Putamen (tissue), 1 donor: ENCODE measurements at regions not wholly inside any gene's neighbourhood (a gene's known extent, or its start where the extent isn't known, plus 50 kb on each side); places are given as distances from the start of the nearest gene placed in this dataset.
"Not testable (repeated sequence)": the region's sequence is repeated elsewhere in the genome, so short reads cannot be mapped to it uniquely, and the experiment has no call there.

Experiments used
- DNase-seq: peaks from one replicate; pipeline ENCODE4 v3.0.0-alpha.2; 2016; ENCODE audit warnings: low spot score

DNA sequence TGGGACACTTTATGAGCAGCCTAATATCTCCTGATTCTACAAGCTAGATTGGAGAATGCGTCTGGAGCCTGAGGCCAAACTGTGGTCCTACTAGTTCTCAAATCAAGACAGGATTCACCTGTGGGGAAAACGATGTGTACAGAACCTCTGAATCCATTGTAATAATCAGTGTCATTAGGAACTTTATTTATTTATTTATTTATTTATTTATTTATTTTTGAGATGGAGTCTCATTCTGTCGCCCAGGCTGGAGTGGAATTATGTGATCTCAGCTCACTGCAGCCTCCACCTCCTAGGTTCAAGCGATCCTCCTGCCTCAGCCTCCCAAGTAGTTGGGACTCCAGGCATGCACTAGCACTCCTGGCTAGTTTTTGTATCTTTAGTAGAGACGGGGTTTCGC lies 52.6 kb upstream of the KIF26B start:
- not testable (repeated sequence) for DNase-seq

DNA sequence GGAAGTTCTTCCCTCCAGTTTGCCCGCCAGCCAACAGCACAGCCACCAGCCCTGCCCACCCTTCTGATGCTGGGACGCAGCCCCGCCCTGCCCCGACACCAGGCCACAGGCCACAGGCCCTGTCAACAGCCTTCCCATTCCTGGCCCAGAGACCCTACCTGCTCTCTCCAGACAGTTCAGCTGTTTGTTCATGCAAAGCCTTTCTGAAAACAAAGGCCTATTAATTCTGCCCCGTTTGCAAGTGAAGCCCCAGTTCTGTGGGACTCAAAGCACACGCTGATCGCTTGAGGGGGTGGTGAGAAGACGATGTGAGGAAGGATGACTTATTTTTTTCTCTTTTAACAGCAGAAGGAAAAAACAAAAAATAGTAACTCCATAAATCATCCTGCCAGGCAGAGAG lies 55.4 kb upstream of the KIF26B start:
- DNase-seq, result peak; percentile 19

DNA sequence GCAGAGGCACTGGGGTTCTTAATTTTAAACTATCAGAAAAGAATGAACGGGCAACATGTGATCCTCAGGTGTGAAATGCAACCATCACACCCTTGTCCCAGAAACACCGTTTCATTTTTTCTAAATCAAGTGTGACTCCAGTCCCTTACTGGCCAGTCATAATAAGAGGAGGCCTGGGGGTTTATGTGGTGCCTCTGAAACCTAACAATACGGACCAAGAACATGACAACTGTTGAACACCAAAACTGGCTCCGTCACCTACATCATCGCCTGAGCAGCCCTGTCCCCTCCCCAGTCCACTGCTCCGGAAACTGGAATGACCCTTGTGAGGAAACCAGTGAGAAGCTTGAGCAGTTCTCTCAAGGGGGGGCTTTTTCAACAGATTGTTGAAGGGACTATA lies 55.9 kb upstream of the KIF26B start:
- no peak for DNase-seq

DNA sequence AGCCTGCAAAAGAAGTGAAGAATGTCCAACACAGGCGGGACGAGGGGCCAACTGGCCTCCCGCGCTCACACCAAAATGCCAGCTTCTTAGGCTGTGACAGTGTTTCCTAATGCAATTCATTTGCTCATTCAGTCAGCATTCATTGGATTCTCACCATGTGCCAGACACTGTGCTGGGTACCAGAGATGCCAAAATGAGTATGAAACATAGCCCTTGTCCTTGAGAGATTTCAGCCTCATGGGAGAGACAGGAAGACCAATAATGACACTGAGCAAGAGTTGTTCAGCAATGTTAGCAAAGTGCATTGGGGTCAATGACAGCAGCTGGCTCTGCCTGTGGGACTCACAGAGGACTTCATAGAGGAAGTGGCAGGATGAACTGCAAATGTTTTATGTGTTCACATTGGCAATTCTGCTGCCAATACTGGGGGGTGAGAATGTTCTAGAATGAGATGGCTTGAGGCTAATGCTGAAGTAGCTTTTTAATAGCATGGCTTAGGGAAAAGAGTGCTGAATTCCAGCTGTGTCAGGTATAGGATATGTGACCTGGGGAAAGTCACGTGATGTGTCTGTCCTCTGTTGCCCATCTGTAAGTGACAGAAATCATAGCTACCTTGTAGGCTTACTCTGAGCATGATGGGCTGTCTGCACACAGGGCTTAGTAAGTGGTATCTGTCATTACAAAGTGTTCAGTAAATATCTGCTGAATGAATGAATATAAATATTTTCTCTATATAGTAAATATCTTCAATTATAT lies 58.3 kb upstream of the KIF26B start:
- peak; percentile 18 for DNase-seq

DNA sequence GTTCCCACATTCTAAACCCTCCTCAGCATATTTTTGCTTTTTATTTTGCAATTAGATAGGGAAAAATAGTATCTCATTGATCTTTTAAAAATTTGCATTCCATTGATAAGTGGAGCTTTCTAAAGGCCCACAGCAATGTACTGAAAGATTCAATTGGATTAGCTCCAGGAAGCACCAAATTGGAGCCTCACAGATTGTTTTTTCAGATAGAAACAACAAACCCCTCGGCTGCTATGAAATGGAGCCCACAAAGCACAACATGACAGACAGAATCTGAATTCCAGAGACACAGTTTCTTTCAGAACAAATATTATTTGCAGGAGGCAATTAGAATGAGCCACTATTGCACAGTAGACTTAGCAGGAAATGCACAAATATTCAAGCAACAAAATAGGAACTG lies 58.9 kb upstream of the KIF26B start:
- DNase-seq, result no peak

DNA sequence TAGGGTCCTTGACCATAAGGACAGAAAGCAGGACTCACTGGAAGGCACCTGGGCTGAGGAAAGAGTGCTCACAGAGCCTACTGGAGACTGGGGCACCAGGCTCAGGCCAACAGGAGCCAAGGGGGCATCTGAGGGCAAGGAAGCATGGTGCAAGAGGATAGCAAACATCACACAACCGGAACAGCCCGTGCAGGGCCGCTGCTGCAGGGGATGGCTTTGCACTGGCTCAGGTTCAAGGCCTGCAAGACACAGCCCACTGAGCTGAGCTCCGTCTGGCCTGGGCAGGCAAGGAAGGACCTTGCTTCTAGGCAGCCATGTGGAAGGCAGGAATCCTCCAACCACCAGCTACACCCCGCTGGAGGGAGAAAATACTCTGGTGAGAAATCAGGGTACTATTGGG lies 59.8 kb upstream of the KIF26B start:
- no peak for DNase-seq

DNA sequence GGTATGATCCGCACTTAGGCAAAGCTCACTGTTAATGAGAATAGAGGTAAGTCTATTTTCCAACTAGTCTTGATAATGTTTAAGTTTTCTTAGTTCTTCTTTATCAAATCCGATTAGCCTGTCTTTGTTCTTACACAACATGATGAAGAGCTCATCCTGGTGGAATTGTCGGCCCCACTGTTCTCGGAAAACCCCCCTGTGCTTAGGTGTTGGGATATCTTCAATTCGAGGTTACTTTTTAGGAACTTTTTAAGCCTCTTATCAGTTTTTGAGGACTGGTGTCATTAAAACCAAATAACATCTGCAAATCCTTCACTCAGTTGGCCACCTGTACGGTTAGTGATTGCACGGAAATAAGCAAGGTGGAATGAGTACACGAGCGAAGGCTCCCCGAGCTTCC lies 60.7 kb upstream of the KIF26B start:
- DNase-seq, result no peak

DNA sequence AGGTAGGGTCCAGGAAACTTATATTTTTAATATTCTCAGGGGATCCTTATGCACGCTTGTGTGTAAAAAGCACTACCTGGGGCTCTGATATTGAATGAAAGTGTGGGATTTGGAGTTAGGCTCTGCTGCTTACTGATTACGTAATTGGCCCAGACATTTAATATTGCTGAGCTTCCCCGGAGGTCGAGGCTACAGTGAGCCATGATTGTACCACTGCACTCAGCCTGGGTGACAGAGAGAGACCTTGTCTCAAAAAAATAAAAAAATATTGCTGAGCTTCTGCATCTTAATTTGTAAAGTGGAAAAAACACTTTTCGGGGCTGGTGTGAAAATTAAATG lies 62.2 kb upstream of the KIF26B start:
- DNase-seq, result no peak

DNA sequence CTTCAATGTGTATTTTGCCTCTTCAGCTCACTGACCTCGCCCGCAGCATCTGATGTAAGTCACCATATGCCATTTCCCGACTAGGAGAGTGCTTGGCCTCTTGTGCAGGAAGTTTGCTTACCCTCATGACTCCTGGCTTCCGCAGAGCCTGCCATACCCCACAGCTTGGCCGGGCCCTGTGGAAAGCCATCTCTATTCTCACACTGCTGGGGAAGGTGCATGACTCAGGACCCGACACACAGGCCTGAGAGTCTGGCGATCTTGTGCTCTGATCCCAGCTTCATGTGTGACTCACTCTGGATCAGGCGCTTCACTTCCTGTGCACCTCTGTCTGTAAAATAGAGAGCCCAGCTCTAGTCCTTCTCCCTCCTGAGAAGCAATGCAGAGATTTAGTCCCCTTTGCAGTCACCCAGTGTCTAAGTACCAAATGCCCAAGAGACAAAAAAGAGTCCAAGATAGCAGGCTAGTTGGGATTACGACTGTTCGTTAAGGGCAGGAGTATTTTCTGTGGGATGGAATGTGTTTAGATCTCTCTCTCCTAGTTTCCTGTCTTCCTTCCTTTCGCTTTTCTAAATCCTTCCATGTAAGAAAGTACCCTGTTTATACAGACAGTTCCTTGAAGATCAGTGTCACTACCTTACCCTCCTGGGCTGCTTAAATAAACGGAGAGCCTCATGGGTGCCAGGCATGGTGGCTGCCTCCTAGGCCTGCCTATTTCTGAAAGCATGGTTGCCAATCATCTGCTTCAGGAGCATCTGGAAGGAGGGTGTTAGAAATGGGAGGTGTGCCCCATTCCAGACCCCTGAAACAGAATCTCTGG lies 62.8 kb upstream of the KIF26B start:
- DNase-seq, result no peak

DNA sequence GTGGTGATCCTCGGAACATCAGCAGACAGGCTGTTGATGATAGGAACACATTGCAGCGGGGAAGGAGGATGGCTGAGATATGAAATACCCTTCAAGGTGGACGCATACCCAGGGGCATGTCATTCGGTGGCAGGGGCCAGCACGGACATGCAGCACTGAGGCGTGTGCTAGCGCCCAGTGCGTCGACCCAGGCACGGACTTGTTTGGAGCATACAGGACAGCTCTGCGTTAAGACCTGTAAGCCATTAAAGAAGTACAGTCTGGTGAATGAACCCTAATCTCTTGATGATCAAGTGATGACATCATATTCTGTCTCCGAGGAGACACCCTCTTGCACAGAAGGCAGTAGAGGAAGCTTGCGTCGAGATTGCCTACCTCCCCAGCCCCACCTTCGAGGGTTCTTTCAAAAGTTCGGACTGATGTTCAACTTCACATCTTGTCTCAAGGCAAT lies 63.6 kb upstream of the KIF26B start:
- DNase-seq, result no peak

DNA sequence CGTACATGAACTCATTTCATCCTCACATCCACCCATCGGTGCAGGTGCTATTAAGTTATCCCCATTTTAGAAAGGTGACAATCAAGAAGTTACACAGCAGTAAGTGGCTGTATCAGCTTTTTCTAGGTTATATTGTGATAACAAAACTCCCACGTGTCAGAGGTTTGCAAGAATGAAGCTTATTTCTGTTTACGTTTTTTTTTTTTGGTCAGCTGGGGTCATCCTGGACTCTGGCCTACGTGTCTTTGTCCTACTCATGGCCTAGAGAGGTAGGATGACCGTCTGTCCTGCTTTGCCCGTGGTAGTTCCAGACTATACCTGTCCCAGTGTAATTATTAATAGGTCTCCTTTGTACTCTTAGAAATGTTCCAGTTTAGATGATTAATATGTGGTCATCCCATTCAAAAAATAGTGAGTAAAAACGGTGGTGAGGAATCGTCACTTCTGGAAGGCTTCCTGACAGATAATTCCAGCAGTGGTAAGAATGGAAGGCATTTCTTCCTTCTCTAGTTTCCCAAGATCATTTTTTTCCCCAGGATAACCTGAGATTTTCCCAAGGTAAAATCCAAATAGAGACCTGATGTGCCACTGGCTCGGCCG lies 64.2 kb upstream of the KIF26B start:
- no peak for DNase-seq

DNA sequence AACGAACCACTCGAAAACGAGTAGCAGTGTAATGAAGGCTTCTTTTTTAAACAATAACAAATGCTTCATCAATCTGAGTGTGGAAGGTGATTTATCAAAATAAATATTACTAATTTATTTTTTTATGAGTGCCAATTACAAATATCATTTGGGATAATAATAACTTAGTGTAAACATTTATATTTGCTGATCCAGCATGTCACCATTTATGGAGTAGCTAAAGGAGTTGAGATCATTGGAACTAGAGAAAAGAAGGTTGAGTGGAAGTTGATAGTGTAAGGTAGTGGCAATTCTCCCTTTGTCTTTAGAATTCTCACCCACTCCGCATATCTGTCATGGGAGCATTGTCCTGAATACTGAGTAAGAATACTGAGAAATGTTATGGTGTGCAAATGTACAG lies 67.1 kb upstream of the KIF26B start:
- no peak for DNase-seq

DNA sequence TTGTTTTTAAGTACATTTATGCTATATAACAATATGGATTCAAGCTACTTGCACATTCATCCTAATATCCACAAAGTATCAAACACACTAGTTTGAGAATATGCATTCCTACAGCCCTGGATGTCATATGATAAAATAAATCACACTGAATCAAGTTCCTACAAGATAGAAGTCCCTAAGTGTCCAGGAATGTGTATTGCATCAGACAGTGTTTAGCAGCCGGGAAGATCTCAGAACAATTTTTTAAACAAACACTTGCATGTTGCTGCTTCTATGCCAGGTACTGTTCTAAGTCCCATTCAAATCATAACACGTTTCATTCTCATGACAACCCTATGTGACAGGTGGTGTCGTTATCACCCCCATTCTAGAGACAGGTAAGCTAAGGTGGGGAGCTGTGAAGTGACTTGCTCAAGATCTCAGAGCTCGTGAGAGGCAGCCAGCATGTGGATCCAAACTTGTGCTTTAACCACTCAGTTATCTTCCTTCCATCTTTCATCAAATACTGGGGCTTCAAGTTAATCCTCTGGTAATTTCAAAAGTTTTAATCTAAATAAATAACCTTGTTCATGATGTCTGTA lies 68.3 kb upstream of the KIF26B start:
- DNase-seq, result no peak

DNA sequence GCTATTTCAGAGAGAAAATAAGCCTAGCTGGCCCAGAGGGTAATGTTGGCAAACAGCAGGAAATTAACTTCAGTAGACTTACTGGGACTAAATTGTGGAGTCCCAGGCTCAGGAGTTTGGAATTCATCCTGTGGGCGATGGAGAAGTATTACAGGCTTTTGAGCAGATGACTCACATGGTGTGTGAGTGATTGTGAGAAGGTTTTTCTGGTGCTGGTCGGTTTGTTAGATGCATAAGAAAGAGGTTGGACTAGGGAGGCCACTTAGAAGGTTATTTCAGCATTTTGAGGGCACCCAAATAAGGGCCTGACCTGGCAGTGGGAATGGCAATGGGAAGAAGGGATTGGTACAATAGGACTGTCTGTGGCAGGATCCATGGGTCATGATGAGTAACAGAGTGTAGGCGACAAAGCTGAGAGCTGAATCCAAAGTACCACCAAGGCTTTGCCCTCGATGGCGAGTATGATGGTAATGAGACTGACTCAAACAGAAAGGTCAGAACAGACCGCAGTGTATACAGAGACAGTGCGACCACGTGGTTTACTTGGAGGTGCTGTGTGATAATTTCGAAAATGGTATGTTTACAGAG lies 69.2 kb upstream of the KIF26B start:
- no peak for DNase-seq

DNA sequence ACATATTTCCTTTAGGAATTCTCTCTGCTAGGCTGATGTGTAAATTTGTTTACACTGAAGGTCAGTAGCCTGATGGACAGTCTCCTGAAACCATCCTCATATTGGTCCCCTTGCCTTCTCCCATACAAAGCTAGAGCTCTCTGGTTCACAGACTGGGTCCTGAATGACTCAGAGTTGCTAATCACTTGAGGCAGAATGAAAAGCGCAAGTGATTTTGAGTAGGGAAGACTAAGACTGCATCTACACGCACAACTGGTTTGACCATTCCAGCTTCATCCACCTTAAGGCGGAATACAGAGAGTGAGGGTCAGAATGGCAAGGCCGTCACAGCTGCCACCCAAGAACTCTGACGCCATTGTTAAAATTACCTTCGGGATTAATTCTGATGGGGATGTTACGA lies 70.2 kb upstream of the KIF26B start:
- no peak for DNase-seq

DNA sequence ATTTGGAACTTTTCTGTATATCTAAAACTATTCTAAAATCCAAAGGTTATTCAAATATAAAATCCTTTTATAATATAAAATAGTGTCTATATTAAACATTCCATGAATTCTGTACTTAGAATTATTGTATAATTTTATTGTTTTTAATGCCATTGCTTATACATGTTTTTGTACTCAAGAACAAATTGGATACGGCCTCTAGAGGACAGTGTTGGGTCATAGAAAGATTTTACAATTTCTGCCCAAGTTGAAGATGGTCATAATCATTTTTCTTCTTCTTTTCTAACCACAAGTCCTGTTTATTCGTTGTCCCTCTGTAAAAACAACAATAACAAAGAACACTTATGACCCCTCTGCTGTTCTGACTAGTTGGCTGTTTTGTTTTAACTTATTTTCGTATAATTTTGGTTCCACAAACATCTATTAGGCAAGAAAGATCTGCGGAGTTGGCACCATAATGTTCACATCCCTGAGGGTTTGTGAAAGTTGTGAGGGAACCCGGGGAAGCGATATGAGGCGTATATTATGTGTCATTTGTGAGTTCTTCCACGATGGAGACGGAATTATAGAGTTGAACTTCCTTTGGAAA lies 75.7 kb upstream of the KIF26B start:
- no peak for DNase-seq

DNA sequence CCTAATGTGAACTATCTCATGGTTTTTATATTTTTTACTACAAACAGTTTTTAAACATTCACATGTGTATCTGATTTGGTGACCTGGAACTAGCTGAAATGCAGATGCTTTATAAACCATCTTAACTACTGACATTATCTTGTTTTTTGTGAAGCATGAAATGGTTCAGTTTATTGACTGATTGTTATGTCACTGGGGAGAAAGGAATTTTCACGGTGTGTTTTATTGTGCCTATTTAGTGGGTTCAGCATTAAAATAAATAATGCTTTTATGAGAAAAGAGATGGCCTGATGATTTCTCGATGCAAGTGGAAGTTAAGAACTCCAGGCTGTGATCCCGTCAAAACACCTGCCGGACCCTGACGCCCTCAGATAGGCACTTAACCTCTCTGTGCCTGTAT lies 79.9 kb upstream of the KIF26B start:
- DNase-seq, result no peak

DNA sequence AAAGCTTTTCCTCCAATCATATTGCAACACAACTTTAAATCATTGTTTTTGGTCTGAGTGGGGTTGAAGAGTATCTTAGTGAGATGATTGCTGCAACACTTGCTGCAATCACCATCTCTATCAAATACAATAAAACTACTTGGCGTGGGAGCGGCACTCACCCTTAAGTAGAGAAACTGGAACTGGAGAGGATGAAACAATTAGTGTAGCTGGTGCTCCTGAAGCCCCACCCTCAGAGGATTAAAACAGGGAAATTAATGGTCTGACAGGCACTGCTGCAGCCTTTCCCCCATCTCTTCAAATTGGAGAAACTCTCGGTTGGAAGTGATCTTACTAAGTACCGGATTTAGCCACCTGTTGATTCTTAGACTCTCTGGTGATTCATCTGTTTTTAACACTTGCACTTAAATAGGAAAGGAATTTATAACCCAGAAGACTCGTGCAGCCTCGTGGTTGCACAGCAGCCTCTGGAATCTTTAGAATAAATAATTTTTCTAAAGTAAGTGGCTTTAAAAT lies 80.5 kb upstream of the KIF26B start:
- no peak for DNase-seq

DNA sequence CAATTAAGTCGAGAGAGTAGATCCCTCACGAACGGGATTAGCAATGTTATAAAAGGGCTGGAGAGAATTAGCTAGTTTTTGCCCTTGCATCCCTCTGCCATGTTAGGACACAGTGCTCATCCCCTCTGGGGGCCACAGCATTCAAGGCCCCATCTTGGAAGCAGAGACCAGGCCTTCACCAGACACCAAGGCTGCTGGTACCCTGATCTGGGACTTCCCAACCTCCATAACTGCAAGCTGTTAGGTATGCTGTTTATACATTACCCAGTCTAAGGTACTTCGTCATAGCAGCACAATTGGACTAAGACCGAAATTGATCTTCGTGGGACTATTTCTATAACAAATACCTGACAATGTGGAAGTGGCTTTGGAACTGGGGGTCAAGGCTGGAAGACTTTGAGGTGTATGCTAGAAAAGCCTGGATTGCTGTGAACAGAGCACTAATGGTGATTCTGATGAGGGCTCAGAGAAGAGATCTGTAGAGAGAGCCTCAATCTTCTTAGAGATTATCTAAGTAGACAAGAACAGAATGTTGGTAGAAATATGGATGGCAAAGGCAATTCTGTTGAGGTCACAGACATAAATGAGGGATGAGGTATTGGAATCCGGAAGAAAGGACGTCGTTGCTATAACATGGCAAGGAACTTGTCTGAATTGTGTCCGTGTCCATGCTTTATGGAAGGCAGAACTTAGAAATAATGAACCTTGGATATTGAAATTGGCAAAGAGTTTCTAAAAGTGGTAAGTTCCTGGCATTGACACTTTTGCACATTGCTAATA lies 83.8 kb upstream of the KIF26B start:
- DNase-seq, result no peak

DNA sequence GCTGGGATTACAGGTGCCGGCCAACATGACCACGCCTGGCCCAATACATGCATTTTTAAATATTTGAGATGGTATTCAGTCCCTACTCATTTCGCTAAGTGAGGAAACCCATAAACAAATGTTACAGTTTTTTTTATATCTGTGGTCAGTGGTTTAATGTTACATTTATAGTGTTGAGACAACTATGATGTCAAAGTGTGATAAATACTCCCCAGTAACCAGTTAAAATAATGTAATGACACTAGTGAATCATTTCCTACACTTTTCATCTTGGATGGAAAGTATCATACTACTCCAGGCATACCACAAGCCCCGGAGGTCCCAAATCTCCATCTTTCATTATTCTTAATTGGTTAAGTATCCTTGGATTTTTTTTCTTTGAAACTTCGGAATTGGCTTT lies 87.5 kb upstream of the KIF26B start:
- DNase-seq, result no peak

DNA sequence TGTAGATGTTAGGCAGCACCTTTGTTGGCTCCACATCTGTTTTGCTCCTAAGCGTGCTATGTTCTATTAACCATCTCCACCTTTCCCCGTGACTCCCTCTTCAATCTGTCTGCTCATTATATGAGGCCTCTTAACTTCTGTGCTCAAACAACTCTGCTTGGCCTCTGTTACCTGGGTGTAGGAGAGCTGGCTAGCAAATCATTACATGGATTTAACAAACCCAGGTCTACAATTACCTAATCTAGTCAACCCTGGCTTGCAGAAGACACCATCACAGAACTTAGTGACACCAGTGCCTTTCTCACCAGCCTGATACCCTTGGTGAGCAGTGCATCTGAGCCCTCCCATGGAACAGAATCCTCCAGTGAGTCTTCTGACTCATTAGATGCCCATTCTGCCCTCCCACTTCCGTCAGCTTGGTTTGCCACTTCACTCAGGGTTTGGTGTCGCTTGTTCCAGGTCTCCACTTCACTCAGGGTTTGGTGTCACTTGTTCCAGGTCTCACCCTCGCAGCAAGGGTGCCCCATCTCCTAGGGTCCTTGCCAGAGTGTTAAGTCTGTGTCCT lies 92.0 kb upstream of the KIF26B start:
- DNase-seq, result no peak
